Naive B cell (primary cell): ENCODE measurements at regions not wholly inside any gene's neighbourhood (a gene's known extent, or its start where the extent isn't known, plus 50 kb on each side); places are given as distances from the start of the nearest gene placed in this dataset.
"Not testable (repeated sequence)": the region's sequence is repeated elsewhere in the genome, so short reads cannot be mapped to it uniquely, and the experiment has no call there.

Experiments used
- ATAC-seq, 2 donors: fragments of 150-1000 bp; cut with Tn5 transposase; 2 replicates each; pipeline ENCODE4 v1.10.0; 2021; ENCODE audit warnings: low read depth in 2 of 2, mild to moderate bottlenecking in 2 of 2, moderate library complexity in 2 of 2
- DNase-seq: peaks from one replicate; pipeline ENCODE4 v3.0.0; 2022
- H3K27ac Mint-ChIP-seq, 6 donors: one replicate each; pipeline ENCODE4 v1.8.0; 2020 to 2022; ENCODE audit warnings: mild to moderate bottlenecking in 6 of 6, mixed read lengths in 6 of 6, moderate library complexity in 5 of 6, inconsistent platforms in 2 of 6
- H3K27me3 Mint-ChIP-seq, 3 donors: one replicate each; pipeline ENCODE4 v1.8.0; 2021 to 2022; ENCODE audit warnings: mixed read lengths in 3 of 3, mild to moderate bottlenecking in 1 of 3
- H3K36me3 Mint-ChIP-seq, 2 donors: one replicate each; pipeline ENCODE4 v1.8.0; 2020 to 2022; ENCODE audit warnings: mixed read lengths in 2 of 2, inconsistent platforms in 1 of 2, mild to moderate bottlenecking in 1 of 2
- H3K4me1 Mint-ChIP-seq, 3 donors: one replicate each; pipeline ENCODE4 v1.8.0; 2020 to 2022; ENCODE audit warnings: mixed read lengths in 3 of 3, inconsistent platforms in 1 of 3, mild to moderate bottlenecking in 1 of 3, moderate library complexity in 1 of 3
- H3K4me3 Mint-ChIP-seq, 8 donors: one replicate each; pipeline ENCODE4 v1.8.0; 2020 to 2022; ENCODE audit warnings: mild to moderate bottlenecking in 8 of 8, mixed read lengths in 8 of 8, moderate library complexity in 8 of 8, inconsistent platforms in 2 of 8
- H3K9me3 Mint-ChIP-seq, 7 donors: one replicate each; pipeline ENCODE4 v1.8.0; 2020 to 2022; ENCODE audit warnings: mixed read lengths in 7 of 7, mild to moderate bottlenecking in 5 of 7, inconsistent platforms in 2 of 7, moderate library complexity in 1 of 7

DNA sequence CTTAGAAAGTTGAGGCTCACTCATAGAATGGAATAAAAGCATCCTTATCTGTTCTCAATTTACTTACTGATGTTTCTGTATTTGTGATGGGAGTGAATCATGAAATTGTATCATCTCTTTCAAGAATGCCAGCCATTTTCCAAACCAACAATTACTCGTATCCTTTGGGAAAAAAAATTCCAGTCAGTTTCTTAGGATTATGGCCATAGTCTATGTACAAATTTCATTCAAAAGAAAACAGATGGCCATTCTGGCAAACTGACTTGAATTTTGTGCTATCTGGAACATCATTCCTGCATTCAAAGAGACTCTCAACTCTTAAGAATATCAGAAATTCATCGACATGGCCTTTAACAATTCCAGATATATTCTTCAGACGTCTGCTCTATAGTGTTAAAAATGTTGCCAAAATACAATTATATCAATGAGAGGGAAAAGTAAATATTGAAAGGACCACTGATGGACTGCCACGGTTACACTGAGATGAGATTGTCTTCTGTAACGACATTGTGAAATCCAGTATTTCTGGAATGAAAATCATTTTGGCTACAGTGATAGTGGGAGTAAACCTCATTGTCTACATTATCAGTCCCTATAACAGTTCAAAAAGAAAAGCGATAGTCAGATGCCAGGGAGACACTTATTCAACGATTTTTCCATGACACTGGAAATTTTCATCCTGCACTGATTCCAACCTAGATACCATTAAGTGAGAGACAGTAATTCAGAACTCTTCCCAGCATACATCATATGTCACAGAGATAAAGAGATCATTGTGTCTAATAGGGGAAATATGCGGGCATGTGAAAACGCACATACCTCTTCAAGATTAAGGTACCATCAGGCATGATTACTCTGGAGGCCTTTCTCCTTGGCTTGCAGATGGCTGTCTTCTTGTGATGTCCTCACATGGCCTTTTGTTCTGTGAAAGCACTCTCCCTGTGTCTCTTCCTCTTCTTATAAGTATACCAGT lies 953.8 kb upstream of the ALCAM start:
- H3K4me3 Mint-ChIP-seq, result no peak overlapping the region
- no peaks in the 10 kb centered on the region for H3K9me3 Mint-ChIP-seq
- no peaks in the 10 kb centered on the region for H3K36me3 Mint-ChIP-seq

DNA sequence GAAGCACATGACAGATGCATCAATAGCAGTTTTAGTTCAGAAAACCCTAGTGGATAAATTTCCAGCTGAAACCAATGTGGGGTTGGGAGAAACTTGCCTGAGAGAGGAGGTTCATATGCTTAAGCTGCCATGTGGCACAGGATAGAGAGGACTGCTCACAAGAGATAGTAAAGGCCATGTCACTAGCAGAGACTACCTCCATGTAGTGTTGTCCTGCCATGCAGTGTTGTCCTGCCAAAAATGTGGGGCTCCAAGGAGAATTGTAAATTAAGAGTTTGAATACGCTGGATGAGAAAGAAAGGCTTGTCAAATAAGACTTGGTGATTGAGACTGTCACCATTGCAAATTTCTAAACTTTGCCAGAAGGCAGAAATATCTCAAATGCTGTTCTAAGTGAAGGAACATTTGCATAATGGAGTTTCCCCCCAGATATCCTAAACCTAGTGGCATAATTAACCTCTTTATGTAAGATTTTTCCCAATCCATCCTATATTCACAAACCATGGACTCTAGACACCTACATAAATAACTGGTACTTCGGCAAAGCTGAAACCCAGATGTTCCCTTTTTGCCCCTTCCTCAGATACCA lies 938.3 kb upstream of the ALCAM start:
- no peak for ATAC-seq
- DNase-seq, result no peak
- Mint-ChIP-seq H3K36me3 (no peaks in the 10 kb centered on the region), H3K9me3 (peaks cover 0 to 2% (median 0%) of the 10 kb centered on the region in 7 donors), H3K4me3 (no peak overlapping the region), H3K4me1 (peaks cover 0 to 10% (median 0%) of the 10 kb centered on the region in 3 donors), H3K27me3 (no peaks in the 10 kb centered on the region), H3K27ac (no peak overlapping the region)

More for the DNA sequence above, 953.8 kb upstream of the ALCAM start:
- Mint-ChIP-seq H3K27ac (no peak overlapping the region), H3K27me3 (no peaks in the 10 kb centered on the region), H3K4me1 (no peaks in the 10 kb centered on the region)
- ATAC-seq (no peak), DNase-seq (no peak)

DNA sequence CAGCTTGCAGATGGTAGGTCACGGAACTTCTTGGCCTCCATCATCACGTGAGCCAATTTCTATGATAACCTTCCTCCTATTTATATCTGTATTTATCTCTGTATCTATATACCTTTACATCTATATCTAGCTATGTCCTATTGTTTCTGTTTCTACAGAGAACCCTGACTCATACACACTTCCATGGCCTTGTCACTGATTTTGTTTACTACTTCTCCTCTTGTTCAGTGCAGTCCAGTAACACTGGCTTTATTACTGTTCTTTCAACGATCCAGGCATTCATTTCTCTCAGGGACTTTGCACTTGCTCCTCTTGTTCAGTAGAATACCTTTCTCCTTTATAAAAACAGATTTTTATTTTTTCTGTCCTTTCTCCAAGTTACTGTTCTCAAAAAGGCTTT lies 937.0 kb upstream of the ALCAM start:
- no peak overlapping the region for H3K27ac Mint-ChIP-seq
- H3K4me3 Mint-ChIP-seq, result no peak overlapping the region
- peaks cover 0 to 10% (median 0%) of the 10 kb centered on the region in 3 donors for H3K4me1 Mint-ChIP-seq
- H3K36me3 Mint-ChIP-seq, result no peaks in the 10 kb centered on the region
- no peak for ATAC-seq
- no peaks in the 10 kb centered on the region for H3K27me3 Mint-ChIP-seq
- peaks cover 0 to 2% (median 0%) of the 10 kb centered on the region in 7 donors for H3K9me3 Mint-ChIP-seq
- DNase-seq, result no peak

DNA sequence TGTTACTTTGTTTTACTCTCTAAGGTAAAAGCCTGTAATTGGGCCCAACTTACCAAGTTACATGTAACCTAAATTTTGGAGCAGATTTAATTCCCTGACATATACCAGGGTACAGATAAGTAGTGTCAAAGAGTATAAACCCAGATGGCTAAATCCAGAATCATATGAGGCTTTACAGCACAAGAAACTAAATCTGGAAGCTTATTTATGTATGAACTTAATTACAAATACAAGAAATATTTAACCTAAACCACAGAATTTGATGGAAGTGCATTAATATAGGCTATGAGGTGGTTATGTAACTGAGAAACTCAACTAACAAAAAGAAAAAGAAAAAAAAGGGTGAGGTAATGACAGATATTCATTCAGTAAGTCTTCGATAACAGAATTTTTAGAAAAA lies 930.2 kb upstream of the ALCAM start:
- Mint-ChIP-seq H3K36me3 (no peaks in the 10 kb centered on the region), H3K27me3 (no peaks in the 10 kb centered on the region), H3K9me3 (no peaks in the 10 kb centered on the region), H3K4me1 (peaks cover 5 to 8% (median 7%) of the 10 kb centered on the region in 3 donors), H3K27ac (peak overlapping the region in 1 of 6 donors; percentile 46), H3K4me3 (no peak overlapping the region)
- ATAC-seq (no peak), DNase-seq (no peak)

DNA sequence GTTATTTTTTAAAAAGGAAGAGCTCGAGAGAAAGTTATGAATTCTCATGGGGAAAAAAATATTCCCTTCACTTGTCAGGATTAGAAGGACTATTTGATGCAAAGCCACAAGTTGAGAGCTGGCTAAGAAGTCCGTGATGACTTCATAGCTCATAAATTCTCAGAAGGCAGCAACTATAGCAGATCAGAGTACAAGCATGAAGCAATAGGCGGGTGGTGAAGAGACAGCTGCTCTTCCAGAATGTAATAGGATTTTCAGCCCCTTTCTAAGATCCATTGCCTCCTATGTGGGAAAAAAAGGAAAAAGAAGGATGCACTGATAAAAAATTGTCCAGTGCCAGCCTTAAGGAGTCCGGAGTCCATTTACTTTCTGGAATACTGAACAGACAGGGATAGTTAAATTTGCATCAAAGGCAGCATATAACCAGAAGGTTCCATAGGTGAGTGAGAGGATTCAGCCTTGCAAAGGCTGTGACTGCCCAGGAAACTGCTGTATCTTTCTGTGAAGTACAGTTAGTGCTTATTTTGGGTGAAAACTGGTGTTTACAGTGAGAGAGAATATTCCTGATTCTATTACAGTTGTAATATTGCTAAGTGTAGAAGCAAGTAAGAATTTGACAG lies 929.5 kb upstream of the ALCAM start:
- Mint-ChIP-seq H3K27me3 (no peaks in the 10 kb centered on the region), H3K27ac (no peak overlapping the region), H3K4me3 (no peak overlapping the region), H3K36me3 (no peaks in the 10 kb centered on the region), H3K9me3 (no peaks in the 10 kb centered on the region), H3K4me1 (peaks cover 5 to 8% (median 7%) of the 10 kb centered on the region in 3 donors)
- no peak for DNase-seq
- no peak for ATAC-seq

DNA sequence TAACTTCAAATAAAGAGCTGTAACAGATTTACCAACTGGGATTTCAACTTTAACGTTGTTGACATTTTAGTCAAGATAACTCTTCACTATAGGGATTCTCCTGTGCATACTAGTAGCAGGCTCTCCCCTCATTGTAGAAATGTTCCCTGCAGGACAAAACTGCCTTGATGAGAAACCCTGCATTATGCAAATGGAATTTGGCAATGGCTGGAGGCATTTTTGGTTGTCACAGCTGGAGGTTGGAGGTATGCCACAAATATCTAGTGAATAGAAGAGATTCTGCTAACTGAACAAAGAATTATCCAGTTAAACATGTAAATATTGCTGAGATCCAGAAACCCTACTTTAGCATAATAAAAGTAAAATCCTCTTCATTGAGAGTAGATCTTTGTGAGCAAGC lies 928.8 kb upstream of the ALCAM start:
- Mint-ChIP-seq H3K4me3 (no peak overlapping the region), H3K27me3 (no peaks in the 10 kb centered on the region), H3K36me3 (no peaks in the 10 kb centered on the region), H3K4me1 (peaks cover 5 to 8% (median 7%) of the 10 kb centered on the region in 3 donors), H3K9me3 (no peaks in the 10 kb centered on the region), H3K27ac (no peak overlapping the region)
- no peak for ATAC-seq
- no peak for DNase-seq

DNA sequence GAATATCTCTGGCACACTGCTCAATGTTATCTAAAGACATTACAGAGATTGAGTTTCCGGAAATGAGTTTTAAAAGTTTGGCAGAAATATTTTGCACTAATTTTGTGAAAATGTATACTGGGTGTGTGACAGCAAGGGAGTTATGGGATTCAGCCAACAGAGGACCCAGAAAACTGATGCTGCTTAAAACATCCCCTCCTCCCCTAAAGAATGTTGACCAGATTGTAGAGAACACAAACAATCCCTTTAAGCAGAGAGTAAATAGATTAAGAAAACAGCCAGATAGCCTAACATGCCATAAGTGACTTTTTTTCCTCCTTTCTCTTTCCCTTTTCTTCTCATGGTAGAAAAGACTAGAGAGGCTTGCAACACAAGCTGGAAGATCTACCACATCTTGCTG lies 928.0 kb upstream of the ALCAM start:
- H3K4me1 Mint-ChIP-seq, result peaks cover 5 to 8% (median 7%) of the 10 kb centered on the region in 3 donors
- no peak overlapping the region for H3K4me3 Mint-ChIP-seq
- H3K36me3 Mint-ChIP-seq, result no peaks in the 10 kb centered on the region
- no peak overlapping the region for H3K27ac Mint-ChIP-seq
- H3K27me3 Mint-ChIP-seq, result peaks cover 0 to 3% (median 1%) of the 10 kb centered on the region in 3 donors
- ATAC-seq (no peak), DNase-seq (no peak)
- peaks cover 0 to 2% (median 0%) of the 10 kb centered on the region in 7 donors for H3K9me3 Mint-ChIP-seq

DNA sequence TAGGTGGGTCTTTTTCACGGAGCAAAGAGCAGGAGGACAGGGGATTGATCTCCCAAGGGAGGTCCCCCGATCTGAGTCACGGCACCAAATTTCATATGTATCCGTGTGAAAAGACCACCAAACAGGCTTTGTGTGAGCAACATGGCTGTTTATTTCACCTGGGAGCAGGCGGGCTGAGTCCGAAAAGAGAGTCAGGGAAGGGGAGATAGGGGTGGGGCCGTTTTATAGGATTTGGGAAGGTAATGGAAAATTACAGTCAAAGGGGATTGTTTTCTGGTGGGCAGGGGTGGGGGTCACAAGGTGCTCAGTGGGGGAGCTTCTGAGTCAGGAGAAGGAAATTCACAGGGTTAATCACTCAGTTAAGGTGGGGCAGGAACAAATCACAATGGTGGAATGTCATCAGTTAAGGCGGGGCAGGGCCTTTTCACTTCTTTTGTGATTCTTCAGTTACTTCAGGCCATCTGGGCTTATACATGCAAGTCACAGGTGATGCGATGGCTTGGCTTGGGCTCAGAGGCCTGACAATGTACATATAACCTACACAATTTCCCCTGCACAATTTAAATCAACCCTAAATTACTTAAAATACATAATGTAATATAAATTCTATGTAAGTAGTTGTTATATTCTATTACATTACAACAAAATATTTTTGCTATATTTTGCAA lies 921.3 kb upstream of the ALCAM start:
- not testable (repeated sequence) for H3K27me3 Mint-ChIP-seq, ATAC-seq, H3K4me3 Mint-ChIP-seq, H3K4me1 Mint-ChIP-seq, DNase-seq, H3K27ac Mint-ChIP-seq
- peaks cover 0 to 11% (median 2%) of the 10 kb centered on the region in 7 donors for H3K9me3 Mint-ChIP-seq
- H3K36me3 Mint-ChIP-seq, result peaks cover 0 to 11% of the 10 kb centered on the region in 2 donors

DNA sequence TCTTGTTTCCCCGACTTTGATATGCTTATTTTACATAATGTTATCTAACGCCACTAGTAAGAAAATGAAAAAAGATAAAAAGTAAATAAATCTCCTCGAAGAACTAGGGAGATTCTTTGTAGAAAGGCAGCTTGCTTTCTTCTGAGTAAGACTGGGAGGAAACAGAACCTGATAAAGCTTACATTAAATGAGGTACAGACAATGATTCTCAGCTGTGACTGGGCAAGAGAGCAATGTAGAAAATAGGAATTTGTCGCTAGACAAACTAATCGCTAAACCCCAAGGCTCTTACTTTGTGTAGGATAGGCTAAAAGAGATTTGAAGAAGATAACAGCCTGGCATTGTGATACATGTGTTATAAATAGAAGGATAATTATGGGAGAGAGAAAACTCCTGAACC lies 919.0 kb upstream of the ALCAM start:
- Mint-ChIP-seq H3K27ac (no peak overlapping the region), H3K9me3 (peaks cover 0 to 11% (median 2%) of the 10 kb centered on the region in 7 donors), H3K4me1 (no peaks in the 10 kb centered on the region), H3K36me3 (peaks cover 0 to 11% of the 10 kb centered on the region in 2 donors), H3K27me3 (peaks cover 0 to 8% (median 7%) of the 10 kb centered on the region in 3 donors), H3K4me3 (no peak overlapping the region)
- no peak for ATAC-seq
- no peak for DNase-seq

DNA sequence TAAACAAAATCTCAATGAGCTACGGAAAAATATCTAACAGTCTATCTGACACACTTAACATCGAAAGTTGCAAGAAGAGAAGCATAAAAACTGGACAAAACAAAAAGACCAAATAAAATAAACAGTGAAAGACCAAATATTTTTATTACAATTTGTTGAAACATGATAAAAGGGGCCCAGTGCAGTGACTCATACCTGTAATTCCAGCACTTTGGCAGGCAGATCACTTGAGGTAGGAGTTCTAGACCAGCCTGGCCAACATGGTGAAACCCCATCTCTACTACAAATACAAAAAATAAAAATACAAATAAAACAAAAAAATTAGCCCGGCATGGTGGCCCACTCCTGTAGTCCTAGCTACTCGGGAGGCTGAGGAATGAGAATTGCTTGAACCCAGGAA lies 914.0 kb upstream of the ALCAM start:
- H3K27ac Mint-ChIP-seq, result no peak overlapping the region
- ATAC-seq (no peak), DNase-seq (no peak)
- H3K36me3 Mint-ChIP-seq, result no peaks in the 10 kb centered on the region
- peaks cover 0 to 2% (median 0%) of the 10 kb centered on the region in 7 donors for H3K9me3 Mint-ChIP-seq
- H3K4me1 Mint-ChIP-seq, result no peaks in the 10 kb centered on the region
- no peaks in the 10 kb centered on the region for H3K27me3 Mint-ChIP-seq
- no peak overlapping the region for H3K4me3 Mint-ChIP-seq

DNA sequence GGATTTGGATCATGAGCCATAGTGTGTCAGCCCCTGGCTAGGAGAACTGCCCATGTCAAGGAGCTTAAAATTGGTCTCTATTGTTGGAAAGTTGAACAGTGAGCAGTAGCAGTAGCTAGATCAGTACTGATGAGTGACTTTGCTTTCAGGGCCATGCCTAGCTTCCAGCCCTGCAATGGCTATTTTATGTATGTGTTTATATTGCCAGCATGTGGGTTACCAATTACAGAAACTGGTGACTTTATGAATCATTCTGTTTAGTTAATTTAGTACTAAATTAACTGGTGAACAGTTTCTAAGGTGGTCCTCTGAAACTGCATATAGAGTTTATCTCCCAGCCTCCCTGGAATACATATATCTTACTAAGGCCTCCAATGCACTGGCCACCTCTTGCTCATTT lies 908.1 kb upstream of the ALCAM start:
- H3K27ac Mint-ChIP-seq, result peak overlapping the region in 1 of 6 donors; percentile 24
- H3K4me3 Mint-ChIP-seq, result no peak overlapping the region
- peaks cover 0 to 5% (median 0%) of the 10 kb centered on the region in 3 donors for H3K4me1 Mint-ChIP-seq
- no peaks in the 10 kb centered on the region for H3K36me3 Mint-ChIP-seq
- ATAC-seq (no peak), DNase-seq (no peak)
- H3K27me3 Mint-ChIP-seq, result no peaks in the 10 kb centered on the region
- no peaks in the 10 kb centered on the region for H3K9me3 Mint-ChIP-seq

DNA sequence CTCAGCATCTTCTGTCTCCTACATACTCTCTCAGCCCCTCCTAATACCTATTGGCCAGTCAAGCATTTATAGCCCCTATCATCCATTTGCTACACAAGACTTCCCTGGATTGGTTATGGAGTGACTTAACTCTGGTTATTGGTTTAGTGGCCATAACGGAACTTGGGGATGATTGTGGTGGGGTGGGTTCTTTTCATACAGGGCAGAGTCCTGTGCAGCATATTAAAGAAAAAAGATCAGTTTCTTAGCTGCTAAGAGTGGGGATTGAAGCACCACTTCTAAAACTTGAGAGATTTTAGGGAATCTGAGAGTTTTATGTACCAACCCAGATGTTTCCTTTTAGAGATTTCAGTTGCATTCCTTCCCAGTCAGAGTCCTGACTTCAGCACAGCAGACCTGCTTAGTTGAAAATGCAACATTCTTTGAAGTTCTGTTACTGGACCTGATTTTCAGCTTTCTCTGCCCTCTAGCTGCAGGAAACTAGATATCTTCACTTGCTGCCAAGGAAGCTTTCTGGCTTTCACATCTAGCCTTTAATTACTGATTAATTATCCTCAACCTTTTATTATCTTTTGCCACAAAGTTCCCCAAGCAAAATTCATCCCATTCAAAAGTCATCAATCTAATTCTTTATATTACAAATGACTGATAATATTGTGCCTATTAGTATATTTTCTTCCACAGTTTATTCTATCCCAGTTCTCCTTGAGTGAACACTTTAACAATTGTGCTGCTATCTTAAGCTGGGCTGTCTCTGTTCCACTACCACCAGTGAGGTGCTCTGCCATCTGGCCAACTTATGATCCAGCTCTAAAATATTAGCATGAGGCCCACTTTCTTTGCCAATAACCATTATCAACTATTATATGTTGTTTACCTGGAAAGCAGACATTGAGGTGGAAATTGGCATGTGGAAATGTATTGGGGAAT lies 906.0 kb upstream of the ALCAM start:
- Mint-ChIP-seq H3K9me3 (peaks cover 0 to 5% (median 0%) of the 10 kb centered on the region in 7 donors), H3K4me3 (no peak overlapping the region), H3K27ac (peak overlapping the region in 1 of 6 donors; percentile 83), H3K27me3 (no peaks in the 10 kb centered on the region), H3K36me3 (no peaks in the 10 kb centered on the region), H3K4me1 (peaks cover 0 to 5% (median 0%) of the 10 kb centered on the region in 3 donors)
- ATAC-seq, result no peak
- DNase-seq, result no peak
